Vagina (tissue), 2 donors: ENCODE measurements at regions not wholly inside any gene's neighbourhood (a gene's known extent, or its start where the extent isn't known, plus 50 kb on each side); places are given as distances from the start of the nearest gene placed in this dataset.

Experiments
- POLR2A ChIP-seq, 2 donors: fragments of 450-650 bp; IDR thresholded peaks; one replicate each; pipeline ENCODE4 v1.6.1; 2017; ENCODE audit warnings: antibody characterized with exemption in 2 of 2, mild to moderate bottlenecking in 2 of 2, moderate library complexity in 2 of 2
- POLR2AphosphoS5 ChIP-seq, 2 donors: sonication (generic); formaldehyde crosslinking; IDR thresholded peaks; one replicate each; pipeline ENCODE4 v1.9.0; 2017; ENCODE audit warnings: antibody characterized with exemption in 2 of 2, mild to moderate bottlenecking in 2 of 2, low read depth in 1 of 2; ENCODE audit not compliant: insufficient read depth in 1 of 2
- TF ChIP-seq, protein P1 (sequence below), 3 experiments: fragments of 450-650 bp in 2 of 3; fragments of 200-600 bp in 1 of 3; sonication (generic) in 1 of 3; IDR thresholded peaks; one replicate each; pipeline ENCODE4 v1.5.1; 2017 to 2019; ENCODE audit warnings: antibody characterized with exemption in 3 of 3, mild to moderate bottlenecking in 2 of 3, moderate library complexity in 2 of 3

DNA sequence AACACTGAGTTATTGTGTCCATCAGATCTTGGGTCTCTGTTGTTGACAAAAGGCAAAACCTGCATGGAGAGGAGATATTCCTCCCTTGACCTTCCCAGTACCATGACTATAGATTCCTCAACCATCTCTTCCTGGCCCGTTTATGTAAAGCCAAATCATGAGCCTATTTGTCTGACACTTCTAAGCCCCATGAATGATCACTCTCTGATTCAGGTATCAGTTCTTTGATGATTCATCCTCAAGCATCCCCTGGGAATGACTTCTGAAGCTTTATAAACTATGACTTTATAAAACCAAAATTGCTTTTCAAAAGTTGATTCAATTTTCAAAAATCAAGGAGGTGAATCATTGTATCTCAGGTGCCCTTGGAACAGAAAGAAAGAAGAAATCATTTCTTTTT is 78.7 kb upstream of the LOC128125822 start:
- TF ChIP-seq, protein P1, sequence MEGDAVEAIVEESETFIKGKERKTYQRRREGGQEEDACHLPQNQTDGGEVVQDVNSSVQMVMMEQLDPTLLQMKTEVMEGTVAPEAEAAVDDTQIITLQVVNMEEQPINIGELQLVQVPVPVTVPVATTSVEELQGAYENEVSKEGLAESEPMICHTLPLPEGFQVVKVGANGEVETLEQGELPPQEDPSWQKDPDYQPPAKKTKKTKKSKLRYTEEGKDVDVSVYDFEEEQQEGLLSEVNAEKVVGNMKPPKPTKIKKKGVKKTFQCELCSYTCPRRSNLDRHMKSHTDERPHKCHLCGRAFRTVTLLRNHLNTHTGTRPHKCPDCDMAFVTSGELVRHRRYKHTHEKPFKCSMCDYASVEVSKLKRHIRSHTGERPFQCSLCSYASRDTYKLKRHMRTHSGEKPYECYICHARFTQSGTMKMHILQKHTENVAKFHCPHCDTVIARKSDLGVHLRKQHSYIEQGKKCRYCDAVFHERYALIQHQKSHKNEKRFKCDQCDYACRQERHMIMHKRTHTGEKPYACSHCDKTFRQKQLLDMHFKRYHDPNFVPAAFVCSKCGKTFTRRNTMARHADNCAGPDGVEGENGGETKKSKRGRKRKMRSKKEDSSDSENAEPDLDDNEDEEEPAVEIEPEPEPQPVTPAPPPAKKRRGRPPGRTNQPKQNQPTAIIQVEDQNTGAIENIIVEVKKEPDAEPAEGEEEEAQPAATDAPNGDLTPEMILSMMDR (IDR thresholded peaks at IDR 0.05): no peak
- TF ChIP-seq POLR2A (IDR thresholded peaks at IDR 0.05) (no peak), POLR2AphosphoS5 (IDR thresholded peaks at IDR 0.05; ENCODE audit: insufficient read depth in 1 of 2, low read depth in 1 of 2) (no peak)
